Stomach (tissue), 8 donors: ENCODE measurements at regions not wholly inside any gene's neighbourhood (a gene's known extent, or its start where the extent isn't known, plus 50 kb on each side); places are given as distances from the start of the nearest gene placed in this dataset.

ENCODE experiments used
- DNase-seq, 2 donors: peaks; one replicate each; pipeline versions ENCODE4 v3.0.0 to v3.0.0-alpha.2; 2013 to 2019
- H3K27ac ChIP-seq, 5 donors: fragments of 200-600 bp in 4 of 5; sonication (generic) in 4 of 5; one replicate each; pipeline ENCODE4 v1.5.1; 2013 to 2019; ENCODE audit warnings: mild to moderate bottlenecking in 1 of 5, moderate library complexity in 1 of 5
- H3K27me3 ChIP-seq, 3 donors: fragments of 200-600 bp; sonication (generic); one replicate each; pipeline ENCODE4 v1.5.1; 2017 to 2019; ENCODE audit warnings: mixed run types in 1 of 3
- H3K36me3 ChIP-seq, 4 donors: fragments of 200-600 bp; sonication (generic); 1 replicate in 3 of 4; 2 replicates in 1 of 4; pipeline ENCODE4 v1.5.1; 2016 to 2019
- H3K4me1 ChIP-seq, 4 donors: fragments of 200-600 bp; sonication (generic); one replicate each; pipeline ENCODE4 v1.5.1; 2016 to 2019
- H3K4me3 ChIP-seq, 4 donors: fragments of 200-600 bp; sonication (generic) in 3 of 4; one replicate each; pipeline ENCODE4 v1.5.1; 2016 to 2019; ENCODE audit warnings: mild to moderate bottlenecking in 1 of 4
- H3K9me3 ChIP-seq, 4 donors: fragments of 200-600 bp; sonication (generic); one replicate each; pipeline ENCODE4 v1.5.1; 2016 to 2019
- EP300 ChIP-seq: sonication (generic); formaldehyde crosslinking; IDR thresholded peaks from one replicate; pipeline ENCODE4 v1.6.1; 2017; ENCODE audit warnings: antibody characterized with exemption
- POLR2A ChIP-seq, 4 donors: fragments of 450-650 bp; IDR thresholded peaks; one replicate each; pipeline ENCODE4 v1.6.1; 2016; ENCODE audit warnings: antibody characterized with exemption in 4 of 4, control low read depth in 2 of 4, mild to moderate bottlenecking in 1 of 4, moderate library complexity in 1 of 4
- POLR2AphosphoS5 ChIP-seq, 3 donors: sonication (generic); formaldehyde crosslinking; IDR thresholded peaks; one replicate each; pipeline ENCODE4 v1.6.1; 2016; ENCODE audit warnings: antibody characterized with exemption in 3 of 3
- WGBS, 5 donors: extraction: QIAGEN DNeasy Blood & Tissue Kit in 3 of 5; methylation state at CpG; one replicate each; pipeline versions ENCODE4 v1.1.5 to v1.1.7; 2013 to 2018; 5-methylcytosine and 5-hydroxymethylcytosine counted together
- intact Hi-C: fragments of 100-400 bp; cut with DNase I; formaldehyde crosslinking; loops from one replicate; pipeline ENCODE4 v1.15.1; 2023; ENCODE audit warnings: low total_unique reads
- TF ChIP-seq, protein P1 (sequence below), 7 experiments: fragments of 450-650 bp in 4 of 7; fragments of 200-600 bp in 3 of 7; sonication (generic) in 3 of 7; IDR thresholded peaks; one replicate each; pipeline ENCODE4 v1.5.1; 2016 to 2019; ENCODE audit warnings: antibody characterized with exemption in 7 of 7, control low read depth in 2 of 7, mild to moderate bottlenecking in 1 of 7
- donor health status: healthy with polysubstance abuse.
- donor health status: Bipolar disorder and iron deficiency.
- donor health status: healthy.

DNA sequence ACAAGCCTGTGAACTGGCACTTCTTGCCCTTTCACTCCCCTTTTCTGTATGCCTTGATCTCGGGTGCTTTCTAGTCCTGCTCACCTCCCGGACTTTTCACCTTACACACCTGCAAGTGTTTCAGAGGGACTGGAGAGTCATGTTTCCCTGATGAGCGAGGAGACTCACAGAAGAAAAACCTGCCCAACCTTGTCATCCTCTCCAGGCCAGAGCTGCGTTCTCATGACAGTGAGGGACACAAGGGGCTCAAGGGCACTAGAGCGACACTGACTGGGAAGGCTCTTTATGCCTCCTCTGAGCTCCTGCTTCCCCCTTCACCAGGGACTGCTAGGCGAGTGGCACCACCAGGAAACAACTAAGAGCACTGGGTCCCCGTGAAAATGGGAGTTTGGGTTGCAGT is 376.9 kb upstream of the RPS23 start:
- no peaks in the 10 kb centered on the region for H3K27me3 ChIP-seq
- no peak for TF ChIP-seq POLR2AphosphoS5 (IDR thresholded peaks at IDR 0.05)
- TF ChIP-seq, protein P1, sequence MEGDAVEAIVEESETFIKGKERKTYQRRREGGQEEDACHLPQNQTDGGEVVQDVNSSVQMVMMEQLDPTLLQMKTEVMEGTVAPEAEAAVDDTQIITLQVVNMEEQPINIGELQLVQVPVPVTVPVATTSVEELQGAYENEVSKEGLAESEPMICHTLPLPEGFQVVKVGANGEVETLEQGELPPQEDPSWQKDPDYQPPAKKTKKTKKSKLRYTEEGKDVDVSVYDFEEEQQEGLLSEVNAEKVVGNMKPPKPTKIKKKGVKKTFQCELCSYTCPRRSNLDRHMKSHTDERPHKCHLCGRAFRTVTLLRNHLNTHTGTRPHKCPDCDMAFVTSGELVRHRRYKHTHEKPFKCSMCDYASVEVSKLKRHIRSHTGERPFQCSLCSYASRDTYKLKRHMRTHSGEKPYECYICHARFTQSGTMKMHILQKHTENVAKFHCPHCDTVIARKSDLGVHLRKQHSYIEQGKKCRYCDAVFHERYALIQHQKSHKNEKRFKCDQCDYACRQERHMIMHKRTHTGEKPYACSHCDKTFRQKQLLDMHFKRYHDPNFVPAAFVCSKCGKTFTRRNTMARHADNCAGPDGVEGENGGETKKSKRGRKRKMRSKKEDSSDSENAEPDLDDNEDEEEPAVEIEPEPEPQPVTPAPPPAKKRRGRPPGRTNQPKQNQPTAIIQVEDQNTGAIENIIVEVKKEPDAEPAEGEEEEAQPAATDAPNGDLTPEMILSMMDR (IDR thresholded peaks at IDR 0.05), result no peak
- TF ChIP-seq POLR2A (IDR thresholded peaks at IDR 0.05), result no peak
- no peak for TF ChIP-seq EP300
- no peak for DNase-seq
- no peaks in the 10 kb centered on the region for H3K36me3 ChIP-seq
- no peak overlapping the region for H3K4me3 ChIP-seq
- H3K4me1 ChIP-seq, result no peaks in the 10 kb centered on the region
- H3K27ac ChIP-seq, result no peak overlapping the region
- 74 to 80% (median 77%) methylated on average over 7 of the region's 7 CpGs for WGBS, 5 donors
- H3K9me3 ChIP-seq, result no peaks in the 10 kb centered on the region
- intact Hi-C loops, result no loop called here

DNA sequence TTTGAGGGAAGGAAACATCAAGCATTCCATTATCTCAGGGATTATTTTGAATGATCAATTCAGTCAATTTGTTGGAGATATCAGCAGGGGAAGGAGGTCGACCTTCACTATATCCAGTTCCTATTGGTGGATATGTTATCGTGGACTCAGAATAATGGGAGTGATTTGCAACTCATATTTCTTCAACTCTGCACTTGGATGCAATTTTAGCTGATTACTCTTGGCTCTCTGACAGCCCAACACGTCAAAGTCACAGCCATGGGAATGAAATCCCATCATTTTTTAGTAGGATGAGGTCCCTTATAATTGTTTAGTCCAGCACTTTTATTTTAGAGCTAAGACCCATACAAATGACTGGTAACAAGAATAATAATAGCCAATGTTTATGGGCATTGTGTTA is 371.8 kb upstream of the RPS23 start:
- Histone ChIP-seq H3K4me3 (no peak overlapping the region), H3K27me3 (no peaks in the 10 kb centered on the region), H3K4me1 (no peaks in the 10 kb centered on the region), H3K27ac (no peak overlapping the region), H3K36me3 (no peaks in the 10 kb centered on the region), H3K9me3 (no peaks in the 10 kb centered on the region)
- WGBS, 5 donors, result 73 to 82% (median 78%) methylated on average over 3 of the region's 3 CpGs
- intact Hi-C loops, result loop anchor here (10.0 kb wide), 1 partner anchor 775 kb away; no protein-coding TSS in a partner anchor
- DNase-seq, result no peak
- TF ChIP-seq POLR2A (IDR thresholded peaks at IDR 0.05), result no peak
- TF ChIP-seq, protein P1 (IDR thresholded peaks at IDR 0.05), result no peak
- no peak for TF ChIP-seq POLR2AphosphoS5 (IDR thresholded peaks at IDR 0.05)
- no peak for TF ChIP-seq EP300

DNA sequence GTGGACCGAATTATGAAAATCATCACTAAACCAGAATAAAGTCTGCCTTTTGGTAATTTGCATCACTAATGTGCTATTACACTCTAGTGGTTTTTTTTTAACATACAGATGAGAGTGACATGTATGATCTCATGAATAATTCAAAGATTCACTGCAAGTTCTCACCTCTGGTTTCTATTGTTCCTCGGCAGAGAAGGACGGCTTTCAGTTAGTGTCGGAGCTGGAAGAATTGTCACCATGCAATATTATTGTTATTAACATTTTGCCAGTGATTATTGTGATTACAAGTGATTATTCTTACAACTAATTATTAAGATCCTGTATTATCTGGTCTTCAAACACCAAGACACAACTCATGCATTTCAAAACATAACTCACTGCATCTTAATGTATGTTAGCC is 366.6 kb upstream of the RPS23 start:
- H3K9me3 ChIP-seq, result no peaks in the 10 kb centered on the region
- H3K4me1 ChIP-seq, result peaks cover 0 to 9% (median 2%) of the 10 kb centered on the region in 4 donors
- 89 to 96% (median 93%) methylated on average over 4 of the region's 4 CpGs for WGBS, 5 donors
- no peaks in the 10 kb centered on the region for H3K27me3 ChIP-seq
- TF ChIP-seq, protein P1 (IDR thresholded peaks at IDR 0.05), result no peak
- TF ChIP-seq POLR2AphosphoS5 (IDR thresholded peaks at IDR 0.05) (no peak), POLR2A (IDR thresholded peaks at IDR 0.05) (no peak), EP300 (no peak)
- no peak for DNase-seq
- no peak overlapping the region for H3K27ac ChIP-seq
- no peak overlapping the region for H3K4me3 ChIP-seq
- no peaks in the 10 kb centered on the region for H3K36me3 ChIP-seq
- intact Hi-C loops, result loop anchor here (10.0 kb wide), 1 partner anchor 780 kb away; no protein-coding TSS in a partner anchor

DNA sequence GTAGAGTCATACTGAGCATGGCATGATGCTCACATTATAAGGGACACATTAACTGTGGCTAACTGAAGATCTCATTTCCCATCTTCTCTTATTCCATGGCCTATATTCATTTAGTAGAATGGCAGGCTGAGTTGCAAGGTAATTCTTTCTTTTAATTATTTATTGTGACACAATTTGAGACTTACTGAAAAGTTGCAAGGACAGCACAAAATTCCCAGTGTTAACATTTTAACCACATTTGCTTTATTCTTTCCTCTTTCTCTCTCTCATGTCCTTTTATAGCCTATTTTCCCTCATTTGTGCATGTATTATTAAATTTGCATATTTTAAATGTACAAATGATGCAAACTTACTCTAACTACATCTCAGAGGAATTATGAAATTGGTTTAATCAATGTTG is 366.1 kb upstream of the RPS23 start:
- Histone ChIP-seq H3K4me1 (peaks cover 0 to 14% (median 4%) of the 10 kb centered on the region in 4 donors), H3K9me3 (no peaks in the 10 kb centered on the region), H3K27me3 (no peaks in the 10 kb centered on the region), H3K4me3 (no peak overlapping the region), H3K27ac (no peak overlapping the region), H3K36me3 (no peaks in the 10 kb centered on the region)
- TF ChIP-seq POLR2A (IDR thresholded peaks at IDR 0.05) (no peak), POLR2AphosphoS5 (IDR thresholded peaks at IDR 0.05) (no peak), EP300 (no peak)
- TF ChIP-seq, protein P1 (IDR thresholded peaks at IDR 0.05), result no peak
- DNase-seq, result no peak
- intact Hi-C loops, result loop anchor here (10.0 kb wide), 1 partner anchor 781 kb away; no protein-coding TSS in a partner anchor
